ENCODE measurements at regions not wholly inside any gene's neighbourhood (a gene's known extent, or its start where the extent isn't known, plus 50 kb on each side); places are given as distances from the start of the nearest gene placed in this dataset.

GRCh38 chr15:97124790-97125189, 794.3 kb downstream of the NR2F2 start:
- TF ChIP-seq CTCF (IDR thresholded peaks at IDR 0.05) (no peak), POLR2A (IDR thresholded peaks at IDR 0.05) (no peak), EP300 (IDR thresholded peaks at IDR 0.05) (no peak)
